Mesendoderm (in vitro differentiated cells): ENCODE measurements at regions not wholly inside any gene's neighbourhood (a gene's known extent, or its start where the extent isn't known, plus 50 kb on each side); places are given as distances from the start of the nearest gene placed in this dataset.
A peak's percentile ranks its signal among the peaks of the same experiment; 100 is the strongest.

Experiments
- DNase-seq: peaks from one replicate; pipeline ENCODE4 v3.0.0; 2013
- H2AK5ac ChIP-seq: 2 replicates; pipeline ENCODE4 v1.6.1; 2013; ENCODE audit warnings: low read length, inconsistent platforms
- H2BK120ac ChIP-seq: 2 replicates; pipeline ENCODE4 v1.6.1; 2013; ENCODE audit warnings: low read depth, mild to moderate bottlenecking, low read length, moderate library complexity, mixed read lengths
- H2BK15ac ChIP-seq: replicated peaks from 2 replicates; pipeline ENCODE4 v1.6.1; 2013; ENCODE audit warnings: low read depth, mild to moderate bottlenecking, moderate library complexity
- H2BK5ac ChIP-seq: 2 replicates; pipeline ENCODE4 v1.6.1; 2013; ENCODE audit warnings: low read length, inconsistent platforms
- H3K18ac ChIP-seq: 2 replicates; pipeline ENCODE4 v1.6.1; 2013; ENCODE audit warnings: mild to moderate bottlenecking, low read length, mixed read lengths
- H3K23ac ChIP-seq: one replicate; pipeline ENCODE4 v1.6.1; 2013; ENCODE audit warnings: low read length
- H3K27ac ChIP-seq: 2 replicates; pipeline ENCODE4 v1.5.1; 2013; ENCODE audit warnings: low read depth, mild to moderate bottlenecking, inconsistent platforms, low read length, moderate library complexity
- H3K27me3 ChIP-seq: 2 replicates; pipeline ENCODE4 v1.6.1; 2013; ENCODE audit warnings: low read length, control low read depth, mild to moderate bottlenecking, inconsistent platforms; ENCODE audit not compliant: insufficient read depth, poor library complexity
- H3K36me3 ChIP-seq: 2 replicates; pipeline ENCODE4 v1.6.1; 2013; ENCODE audit warnings: low read length, inconsistent platforms; ENCODE audit not compliant: control insufficient read depth, insufficient read depth
- H3K4ac ChIP-seq: one replicate; pipeline ENCODE4 v1.6.1; 2013; ENCODE audit warnings: low read depth, mild to moderate bottlenecking, low read length, moderate library complexity
- H3K4me1 ChIP-seq: 2 replicates; pipeline ENCODE4 v1.6.1; 2013; ENCODE audit warnings: low read depth, low read length, inconsistent platforms; ENCODE audit not compliant: control insufficient read depth
- H3K4me2 ChIP-seq: 2 replicates; pipeline ENCODE4 v1.6.1; 2013; ENCODE audit warnings: low read length
- H3K4me3 ChIP-seq: 2 replicates; pipeline ENCODE4 v1.5.1; 2013; ENCODE audit warnings: mild to moderate bottlenecking, low read length
- H3K56ac ChIP-seq: one replicate; pipeline ENCODE4 v1.6.1; 2013; ENCODE audit warnings: low read length
- H3K79me1 ChIP-seq: 2 replicates; pipeline ENCODE4 v1.6.1; 2013; ENCODE audit warnings: low read length, inconsistent platforms
- H3K79me2 ChIP-seq: 2 replicates; pipeline ENCODE4 v1.6.1; 2013; ENCODE audit warnings: mild to moderate bottlenecking, low read length; ENCODE audit not compliant: control insufficient read depth, insufficient read depth
- H3K9ac ChIP-seq: 2 replicates; pipeline ENCODE4 v1.6.1; 2013; ENCODE audit warnings: low read length, inconsistent platforms
- H4K5ac ChIP-seq: one replicate; pipeline ENCODE4 v1.6.1; 2013; ENCODE audit warnings: low read length
- H4K8ac ChIP-seq: one replicate; pipeline ENCODE4 v1.6.1; 2013; ENCODE audit warnings: low read depth, mild to moderate bottlenecking, control low read depth, low read length, moderate library complexity
- WGBS: extraction: QIAGEN DNeasy Blood & Tissue Kit; methylation state at CpG from one replicate; pipeline ENCODE4 v1.1.7; 2013; ENCODE audit warnings: low lambda C conversion rate, missing lambda C conversion rate; ENCODE audit not compliant: insufficient coverage; ENCODE audit errors: extremely low coverage; 5-methylcytosine and 5-hydroxymethylcytosine counted together

GRCh38 chr10:84826704-84827103, 498.3 kb downstream of the CCSER2 start:
- Histone ChIP-seq H3K18ac (no peak overlapping the region), H3K4me3 (no peak overlapping the region), H4K8ac (no peak overlapping the region), H4K5ac (no peak overlapping the region), H3K9ac (no peak overlapping the region), H2AK5ac (no peak overlapping the region), H3K79me2 (no peaks in the 10 kb centered on the region), H2BK5ac (no peak overlapping the region), H2BK15ac (no peak overlapping the region), H3K4ac (no peak overlapping the region), H3K56ac (no peak overlapping the region), H3K4me2 (no peak overlapping the region), H3K79me1 (no peaks in the 10 kb centered on the region), H3K4me1 (peaks cover 2% of the 10 kb centered on the region), H3K27me3 (no peaks in the 10 kb centered on the region), H3K36me3 (no peaks in the 10 kb centered on the region), H3K27ac (no peak overlapping the region), H2BK120ac (no peak overlapping the region), H3K23ac (no peak overlapping the region)
- WGBS = no CpG with 5 or more reads among the region's 3 CpGs
- DNase-seq = peak; percentile 77

- Histone ChIP-seq H3K56ac (no peak overlapping the region), H3K79me1 (no peaks in the 10 kb centered on the region), H3K4me2 (no peak overlapping the region), H3K79me2 (no peaks in the 10 kb centered on the region), H3K4me3 (no peak overlapping the region), H3K36me3 (no peaks in the 10 kb centered on the region), H3K27me3 (no peaks in the 10 kb centered on the region), H3K4me1 (peaks cover 2% of the 10 kb centered on the region), H3K27ac (no peak overlapping the region), H3K23ac (no peak overlapping the region), H2BK15ac (peak overlapping the region; percentile 36), H3K4ac (no peak overlapping the region), H4K5ac (no peak overlapping the region), H2BK120ac (no peak overlapping the region), H3K9ac (no peak overlapping the region), H2BK5ac (no peak overlapping the region), H4K8ac (no peak overlapping the region), H2AK5ac (no peak overlapping the region), H3K18ac (no peak overlapping the region)
- DNase-seq = no peak
- no CpG with 5 or more reads among the region's 7 CpGs for WGBS
Observed at GRCh38 chr10:84829131-84829530, 500.7 kb downstream of the CCSER2 start.

GRCh38 chr10:84837041-84837812, 508.8 kb downstream of the CCSER2 start:
- no peak for DNase-seq
- Histone ChIP-seq H2BK15ac (no peak overlapping the region), H3K79me2 (no peaks in the 10 kb centered on the region), H4K8ac (no peak overlapping the region), H2AK5ac (no peak overlapping the region), H3K79me1 (no peaks in the 10 kb centered on the region), H3K56ac (no peak overlapping the region), H2BK120ac (no peak overlapping the region), H4K5ac (no peak overlapping the region), H3K4ac (no peak overlapping the region), H3K4me3 (no peak overlapping the region), H2BK5ac (no peak overlapping the region), H3K23ac (no peak overlapping the region), H3K27ac (no peak overlapping the region), H3K9ac (no peak overlapping the region), H3K18ac (no peak overlapping the region), H3K4me2 (no peak overlapping the region), H3K36me3 (no peaks in the 10 kb centered on the region), H3K27me3 (no peaks in the 10 kb centered on the region), H3K4me1 (no peaks in the 10 kb centered on the region)
- no CpG with 5 or more reads among the region's 3 CpGs for WGBS

DNA sequence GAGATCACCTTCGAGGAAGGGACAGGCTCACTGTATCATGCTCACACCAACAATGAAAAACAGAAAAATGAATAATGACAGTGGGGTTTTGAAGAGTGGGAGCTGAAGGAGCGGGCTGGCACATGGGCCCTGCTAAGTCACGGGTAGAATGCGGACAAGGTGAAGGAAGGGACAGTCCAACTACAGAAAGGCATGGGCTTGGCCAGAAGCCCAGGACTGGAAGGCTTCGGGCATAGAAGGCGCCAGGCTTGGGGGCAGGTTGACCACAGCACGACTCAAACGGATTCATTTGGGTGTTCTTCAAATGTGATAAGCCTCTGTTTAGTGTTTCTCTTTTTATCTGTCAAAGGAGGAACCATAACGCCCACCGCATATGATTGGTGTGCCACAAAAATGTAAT, 509.5 kb downstream of the CCSER2 start:
- H4K5ac ChIP-seq = no peak overlapping the region
- H2BK15ac ChIP-seq = no peak overlapping the region
- H3K9ac ChIP-seq = no peak overlapping the region
- H3K4me2 ChIP-seq = no peak overlapping the region
- no peak overlapping the region for H3K18ac ChIP-seq
- no peak overlapping the region for H3K4me3 ChIP-seq
- H2BK5ac ChIP-seq = no peak overlapping the region
- H3K27ac ChIP-seq = no peak overlapping the region
- H3K36me3 ChIP-seq = no peaks in the 10 kb centered on the region
- no peak overlapping the region for H3K56ac ChIP-seq
- DNase-seq = no peak
- no peaks in the 10 kb centered on the region for H3K27me3 ChIP-seq
- no CpG with 5 or more reads among the region's 10 CpGs for WGBS
- H3K4ac ChIP-seq = no peak overlapping the region
- H3K23ac ChIP-seq = no peak overlapping the region
- H3K4me1 ChIP-seq = no peaks in the 10 kb centered on the region
- no peaks in the 10 kb centered on the region for H3K79me1 ChIP-seq
- H3K79me2 ChIP-seq = no peaks in the 10 kb centered on the region
- H4K8ac ChIP-seq = no peak overlapping the region
- H2AK5ac ChIP-seq = no peak overlapping the region
- H2BK120ac ChIP-seq = no peak overlapping the region

DNA sequence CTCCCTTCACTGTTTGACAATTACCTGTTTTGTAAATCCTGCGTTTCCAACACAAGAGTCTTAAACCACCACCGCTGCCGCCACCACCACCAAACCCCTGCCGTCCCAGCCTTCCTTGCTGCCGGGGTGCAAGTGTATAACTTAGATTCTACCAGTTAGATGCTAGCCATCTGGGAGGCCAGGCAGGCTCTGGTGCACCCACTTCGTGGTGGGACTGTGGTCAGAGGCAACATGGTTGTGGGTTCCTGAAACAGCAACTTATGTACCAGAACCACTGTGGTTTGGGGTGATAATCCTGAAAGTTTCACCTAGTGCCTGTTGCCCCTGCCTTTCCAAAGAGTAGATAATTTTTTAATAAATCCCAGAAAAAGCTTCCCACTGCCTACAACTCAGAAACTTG, 510.5 kb downstream of the CCSER2 start:
- H4K8ac ChIP-seq = no peak overlapping the region
- no peak overlapping the region for H3K56ac ChIP-seq
- H3K23ac ChIP-seq = no peak overlapping the region
- H2BK120ac ChIP-seq = no peak overlapping the region
- DNase-seq = no peak
- H3K4me3 ChIP-seq = no peak overlapping the region
- no peaks in the 10 kb centered on the region for H3K4me1 ChIP-seq
- WGBS = no CpG with 5 or more reads among the region's 6 CpGs
- no peak overlapping the region for H3K9ac ChIP-seq
- no peak overlapping the region for H3K4me2 ChIP-seq
- H2BK5ac ChIP-seq = no peak overlapping the region
- H4K5ac ChIP-seq = no peak overlapping the region
- H3K79me2 ChIP-seq = no peaks in the 10 kb centered on the region
- H3K27ac ChIP-seq = no peak overlapping the region
- no peak overlapping the region for H3K18ac ChIP-seq
- H3K4ac ChIP-seq = no peak overlapping the region
- no peaks in the 10 kb centered on the region for H3K27me3 ChIP-seq
- no peak overlapping the region for H2BK15ac ChIP-seq
- H3K36me3 ChIP-seq = no peaks in the 10 kb centered on the region
- no peak overlapping the region for H2AK5ac ChIP-seq
- no peaks in the 10 kb centered on the region for H3K79me1 ChIP-seq

DNA sequence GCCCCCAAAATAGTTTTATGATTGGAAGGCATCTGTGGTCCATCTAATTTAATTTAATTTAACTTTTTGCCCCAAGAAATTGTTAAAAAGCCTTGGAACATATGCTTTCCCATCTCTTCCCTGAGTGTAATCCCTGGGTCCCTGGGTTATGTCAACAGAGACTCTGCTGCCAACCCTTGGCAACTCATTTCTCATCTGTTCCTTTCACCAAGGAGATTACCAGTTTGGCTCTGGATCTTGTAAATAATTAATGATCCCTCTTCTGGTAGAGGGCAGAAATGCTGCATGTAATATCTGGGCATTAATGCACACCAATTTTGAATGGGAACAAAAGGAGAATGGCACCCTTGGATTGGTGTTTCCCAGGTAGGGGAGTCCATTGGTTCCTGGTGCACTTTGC, 514.2 kb downstream of the CCSER2 start:
- H2BK120ac ChIP-seq = no peak overlapping the region
- H4K8ac ChIP-seq = no peak overlapping the region
- no peaks in the 10 kb centered on the region for H3K27me3 ChIP-seq
- no peak overlapping the region for H4K5ac ChIP-seq
- no peak overlapping the region for H2BK15ac ChIP-seq
- no peak overlapping the region for H3K18ac ChIP-seq
- no peak overlapping the region for H3K9ac ChIP-seq
- no peak overlapping the region for H2BK5ac ChIP-seq
- H3K4me3 ChIP-seq = no peak overlapping the region
- H3K23ac ChIP-seq = no peak overlapping the region
- peaks cover 2% of the 10 kb centered on the region for H3K4me1 ChIP-seq
- no peak for DNase-seq
- no peak overlapping the region for H3K56ac ChIP-seq
- no peaks in the 10 kb centered on the region for H3K79me2 ChIP-seq
- H2AK5ac ChIP-seq = no peak overlapping the region
- no peak overlapping the region for H3K4ac ChIP-seq
- H3K27ac ChIP-seq = no peak overlapping the region
- no peaks in the 10 kb centered on the region for H3K79me1 ChIP-seq
- no peak overlapping the region for H3K4me2 ChIP-seq
- H3K36me3 ChIP-seq = no peaks in the 10 kb centered on the region
